Endodermal cell (in vitro differentiated cells): ENCODE measurements at regions not wholly inside any gene's neighbourhood (a gene's known extent, or its start where the extent isn't known, plus 50 kb on each side); places are given as distances from the start of the nearest gene placed in this dataset.

Source experiments
- DNase-seq: peaks from one replicate; pipeline ENCODE4 v3.0.0-alpha.2; 2017
- H3K27ac ChIP-seq: 2 replicates; pipeline ENCODE4 v1.5.1; 2013; ENCODE audit warnings: mild to moderate bottlenecking, low read depth, low read length, moderate library complexity
- H3K27me3 ChIP-seq: 2 replicates; pipeline ENCODE4 v1.6.1; 2013; ENCODE audit warnings: mild to moderate bottlenecking, low read length, moderate library complexity; ENCODE audit not compliant: insufficient read depth, control insufficient read depth, poor library complexity, severe bottlenecking
- H3K36me3 ChIP-seq: 2 replicates; pipeline ENCODE4 v1.7.0; 2013; ENCODE audit warnings: mild to moderate bottlenecking, low read length, moderate library complexity; ENCODE audit not compliant: control insufficient read depth, insufficient read depth
- H3K4me1 ChIP-seq: one replicate; pipeline ENCODE4 v1.7.0; 2013; ENCODE audit warnings: low read length; ENCODE audit not compliant: control insufficient read depth, insufficient read depth
- H3K4me3 ChIP-seq: 2 replicates; pipeline ENCODE4 v1.5.1; 2013; ENCODE audit warnings: mild to moderate bottlenecking, low read length, moderate library complexity
- H3K9ac ChIP-seq: 2 replicates; pipeline ENCODE4 v1.6.1; 2013; ENCODE audit warnings: mild to moderate bottlenecking, low read length, moderate library complexity; ENCODE audit not compliant: poor library complexity, severe bottlenecking; ENCODE audit errors: extremely low read depth
- H3K9me3 ChIP-seq: 2 replicates; pipeline ENCODE4 v1.6.1; 2013; ENCODE audit warnings: mild to moderate bottlenecking, low read length, moderate library complexity; ENCODE audit not compliant: control insufficient read depth
- H3K27ac Mint-ChIP-seq: 2 replicates; pipeline ENCODE4 v1.8.0; 2020; ENCODE audit warnings: mixed read lengths
- H3K27me3 Mint-ChIP-seq: 2 replicates; pipeline ENCODE4 v1.8.0; 2021; ENCODE audit warnings: mild to moderate bottlenecking, mixed read lengths; ENCODE audit not compliant: insufficient read depth
- H3K36me3 Mint-ChIP-seq: 2 replicates; pipeline ENCODE4 v1.8.0; 2020; ENCODE audit warnings: low read depth, mixed read lengths
- H3K4me1 Mint-ChIP-seq: 2 replicates; pipeline ENCODE4 v1.8.0; 2020; ENCODE audit warnings: mixed read lengths
- H3K4me3 Mint-ChIP-seq: 2 replicates; pipeline ENCODE4 v1.8.0; 2020; ENCODE audit warnings: mild to moderate bottlenecking, moderate library complexity, mixed read lengths
- H3K9me3 Mint-ChIP-seq: 2 replicates; pipeline ENCODE4 v1.8.0; 2020; ENCODE audit warnings: mild to moderate bottlenecking, mixed read lengths
- CTCF ChIP-seq: fragments of 200-600 bp; sonication (generic); conservative IDR thresholded peaks from 2 replicates; pipeline ENCODE4 v1.5.0; 2021; ENCODE audit warnings: antibody characterized with exemption, mild to moderate bottlenecking
- WGBS, 2 experiments: methylation state at CpG; one replicate each; pipeline versions ENCODE4 v1.1.5 to v1.1.7; 2013; ENCODE audit warnings: missing lambda C conversion rate in 2 of 2, mixed read lengths in 1 of 2; ENCODE audit not compliant: insufficient coverage in 1 of 2, insufficient read length in 1 of 2; 5-methylcytosine and 5-hydroxymethylcytosine counted together

- H3K4me3 ChIP-seq, result no peak overlapping the region
- no peaks in the 10 kb centered on the region for H3K36me3 ChIP-seq
- no peak for TF ChIP-seq CTCF
- Mint-ChIP-seq H3K9me3 (peaks cover 9% of the 10 kb centered on the region), H3K36me3 (no peaks in the 10 kb centered on the region), H3K4me1 (peaks cover 13% of the 10 kb centered on the region), H3K27ac (no peak overlapping the region), H3K27me3 (peaks cover 21% of the 10 kb centered on the region), H3K4me3 (no peak overlapping the region)
- H3K27me3 ChIP-seq, result no peaks in the 10 kb centered on the region
- no peaks in the 10 kb centered on the region for H3K4me1 ChIP-seq
- WGBS, 2 experiments, result 95 to 98% methylated on average over 4 to 5 of the region's 5 CpGs
- no peak overlapping the region for H3K9ac ChIP-seq
- H3K9me3 ChIP-seq, result no peaks in the 10 kb centered on the region
- no peak for DNase-seq
- no peak overlapping the region for H3K27ac ChIP-seq
These were observed 191.7 kb downstream of the DHX15 start for GRCh38 chr4:24392613-24393012.

GRCh38 chr4:24382381-24382780 lies 202.0 kb downstream of the DHX15 start:
- H3K9ac ChIP-seq, result no peak overlapping the region
- H3K27me3 Mint-ChIP-seq, result peaks cover 43% of the 10 kb centered on the region

DNA sequence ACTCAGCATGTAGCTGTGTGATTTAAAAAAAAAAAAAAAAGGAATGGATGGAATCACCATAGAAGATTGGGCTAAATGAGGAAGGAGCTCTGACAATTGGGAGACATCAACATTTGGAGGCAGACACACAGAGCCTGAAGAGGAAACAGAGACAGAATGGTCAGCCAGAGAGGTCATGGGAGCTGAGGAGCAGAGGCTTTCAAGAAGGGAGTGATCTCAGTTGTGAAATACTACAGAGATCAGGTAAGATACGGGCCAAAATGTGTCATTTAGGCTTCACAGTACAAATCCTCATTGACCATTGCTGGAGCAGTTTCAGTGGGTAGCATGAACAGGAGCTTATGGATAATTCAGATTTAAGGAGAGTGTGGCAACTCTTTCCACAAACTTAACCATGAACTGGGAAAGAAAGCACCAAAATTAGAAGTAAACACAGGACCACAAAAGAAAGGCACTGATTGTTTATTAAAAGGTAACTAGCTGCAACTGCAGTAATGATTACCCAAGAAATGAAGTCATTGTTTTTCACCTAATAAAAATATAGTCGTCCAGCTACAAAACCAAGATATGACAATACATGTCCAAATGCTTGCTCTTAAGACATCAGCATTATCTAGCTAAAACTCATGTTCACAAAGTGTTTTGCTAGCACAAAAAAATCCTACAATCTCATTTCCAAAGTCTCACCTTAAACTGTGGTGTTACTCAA lies 203.2 kb downstream of the DHX15 start:
- Histone ChIP-seq H3K9ac (no peak overlapping the region), H3K9me3 (no peaks in the 10 kb centered on the region), H3K4me1 (no peaks in the 10 kb centered on the region), H3K27me3 (no peaks in the 10 kb centered on the region), H3K4me3 (no peak overlapping the region), H3K36me3 (no peaks in the 10 kb centered on the region), H3K27ac (no peak overlapping the region)
- 83 to 100% methylated on average over 2 of the region's 2 CpGs for WGBS, 2 experiments
- Mint-ChIP-seq H3K27me3 (peaks cover 35% of the 10 kb centered on the region), H3K36me3 (no peaks in the 10 kb centered on the region), H3K4me3 (no peak overlapping the region), H3K27ac (no peak overlapping the region), H3K9me3 (peaks cover 10% of the 10 kb centered on the region), H3K4me1 (no peaks in the 10 kb centered on the region)
- no peak for DNase-seq
- TF ChIP-seq CTCF, result no peak

More at GRCh38 chr4:24382381-24382780, 202.0 kb downstream of the DHX15 start:
- H3K4me3 Mint-ChIP-seq, result no peak overlapping the region
- no peak for DNase-seq
- Histone ChIP-seq H3K27me3 (no peaks in the 10 kb centered on the region), H3K27ac (no peak overlapping the region), H3K36me3 (no peaks in the 10 kb centered on the region), H3K9me3 (no peaks in the 10 kb centered on the region), H3K4me1 (no peaks in the 10 kb centered on the region), H3K4me3 (no peak overlapping the region)
- H3K27ac Mint-ChIP-seq, result no peak overlapping the region
- no peaks in the 10 kb centered on the region for H3K36me3 Mint-ChIP-seq
- H3K4me1 Mint-ChIP-seq, result no peaks in the 10 kb centered on the region
- no peak for TF ChIP-seq CTCF
- WGBS, 2 experiments, result 83 to 93% methylated on average over 2 of the region's 2 CpGs
- peaks cover 23% of the 10 kb centered on the region for H3K9me3 Mint-ChIP-seq
